Prostate gland (tissue), 2 donors: ENCODE measurements at regions not wholly inside any gene's neighbourhood (a gene's known extent, or its start where the extent isn't known, plus 50 kb on each side); places are given as distances from the start of the nearest gene placed in this dataset.

Experiments
- POLR2A ChIP-seq: fragments of 450-650 bp; IDR thresholded peaks from one replicate; pipeline ENCODE4 v1.6.1; 2016; ENCODE audit warnings: antibody characterized with exemption, mild to moderate bottlenecking
- POLR2AphosphoS5 ChIP-seq: sonication (generic); formaldehyde crosslinking; IDR thresholded peaks from one replicate; pipeline ENCODE4 v1.6.1; 2017; ENCODE audit warnings: antibody characterized with exemption
- TF ChIP-seq, protein P1 (sequence below), 4 experiments: fragments of 200-600 bp in 2 of 4; fragments of 450-650 bp in 2 of 4; sonication (generic) in 2 of 4; IDR thresholded peaks; 1 replicate in 3 of 4; 2 replicates in 1 of 4; pipeline ENCODE4 v1.5.1; 2016 to 2019; ENCODE audit warnings: antibody characterized with exemption in 4 of 4, mild to moderate bottlenecking in 2 of 4, moderate library complexity in 2 of 4

GRCh38 chr7:37541810-37542443 lies 93.3 kb upstream of the ELMO1 start:
- TF ChIP-seq, protein P1, sequence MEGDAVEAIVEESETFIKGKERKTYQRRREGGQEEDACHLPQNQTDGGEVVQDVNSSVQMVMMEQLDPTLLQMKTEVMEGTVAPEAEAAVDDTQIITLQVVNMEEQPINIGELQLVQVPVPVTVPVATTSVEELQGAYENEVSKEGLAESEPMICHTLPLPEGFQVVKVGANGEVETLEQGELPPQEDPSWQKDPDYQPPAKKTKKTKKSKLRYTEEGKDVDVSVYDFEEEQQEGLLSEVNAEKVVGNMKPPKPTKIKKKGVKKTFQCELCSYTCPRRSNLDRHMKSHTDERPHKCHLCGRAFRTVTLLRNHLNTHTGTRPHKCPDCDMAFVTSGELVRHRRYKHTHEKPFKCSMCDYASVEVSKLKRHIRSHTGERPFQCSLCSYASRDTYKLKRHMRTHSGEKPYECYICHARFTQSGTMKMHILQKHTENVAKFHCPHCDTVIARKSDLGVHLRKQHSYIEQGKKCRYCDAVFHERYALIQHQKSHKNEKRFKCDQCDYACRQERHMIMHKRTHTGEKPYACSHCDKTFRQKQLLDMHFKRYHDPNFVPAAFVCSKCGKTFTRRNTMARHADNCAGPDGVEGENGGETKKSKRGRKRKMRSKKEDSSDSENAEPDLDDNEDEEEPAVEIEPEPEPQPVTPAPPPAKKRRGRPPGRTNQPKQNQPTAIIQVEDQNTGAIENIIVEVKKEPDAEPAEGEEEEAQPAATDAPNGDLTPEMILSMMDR (IDR thresholded peaks at IDR 0.05) = no peak
- no peak for TF ChIP-seq POLR2A
- TF ChIP-seq POLR2AphosphoS5 = no peak
